Fibroblast of mammary gland (primary cell): ENCODE measurements at regions not wholly inside any gene's neighbourhood (a gene's known extent, or its start where the extent isn't known, plus 50 kb on each side); places are given as distances from the start of the nearest gene placed in this dataset.

Experiments
- DNase-seq: peaks from one replicate; pipeline ENCODE4 v3.0.0-alpha.2; 2010; ENCODE audit warnings: low read depth
- H3K4me3 ChIP-seq: 2 replicates; pipeline ENCODE4 v1.5.1; 2011; ENCODE audit warnings: low read depth, mild to moderate bottlenecking, low read length, moderate library complexity; ENCODE audit not compliant: control insufficient read depth
- TF ChIP-seq, protein P1 (sequence below): conservative IDR thresholded peaks from 2 replicates; pipeline ENCODE4 v1.5.1; 2011; ENCODE audit warnings: low read depth, low read length, inconsistent platforms; ENCODE audit not compliant: control insufficient read depth, insufficient read depth

DNA sequence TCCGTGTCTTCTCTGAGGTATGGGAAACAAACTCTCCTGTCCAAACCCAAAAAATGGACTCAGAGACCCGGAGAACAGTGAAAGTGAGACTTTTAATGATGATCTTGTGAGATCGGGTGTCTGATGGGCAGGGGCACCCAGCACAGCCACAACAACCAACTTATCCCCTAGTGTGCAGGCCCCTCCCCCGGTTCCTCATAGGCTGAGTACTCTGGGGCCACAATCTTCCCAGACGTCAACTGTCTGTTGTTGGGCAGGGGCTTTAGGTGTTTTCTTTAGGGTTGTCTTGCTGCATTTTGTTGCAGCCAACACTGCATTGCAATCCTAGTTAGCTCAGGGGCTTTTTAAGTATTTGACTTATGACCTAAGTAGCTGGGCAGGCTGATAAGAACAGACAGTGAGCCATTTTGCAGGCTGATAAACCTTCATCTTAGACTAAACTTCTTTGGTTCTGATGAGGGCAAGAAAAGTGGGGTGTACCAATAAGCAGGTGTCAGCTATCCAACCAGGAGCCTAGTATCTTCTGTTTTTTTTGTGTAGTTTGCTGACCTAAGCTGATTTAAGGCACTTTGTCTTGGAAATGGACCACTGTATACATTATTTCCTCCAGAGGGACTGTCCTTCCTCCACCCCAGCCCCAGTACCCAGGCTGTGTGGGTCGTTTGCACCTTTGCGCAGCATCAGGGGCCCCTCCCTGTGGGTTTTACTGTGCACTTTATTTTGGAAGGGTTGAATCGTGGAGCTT is 1323.6 kb downstream of the TBC1D22A start:
- no peak overlapping the region for H3K4me3 ChIP-seq
- no peak for DNase-seq
- TF ChIP-seq, protein P1, sequence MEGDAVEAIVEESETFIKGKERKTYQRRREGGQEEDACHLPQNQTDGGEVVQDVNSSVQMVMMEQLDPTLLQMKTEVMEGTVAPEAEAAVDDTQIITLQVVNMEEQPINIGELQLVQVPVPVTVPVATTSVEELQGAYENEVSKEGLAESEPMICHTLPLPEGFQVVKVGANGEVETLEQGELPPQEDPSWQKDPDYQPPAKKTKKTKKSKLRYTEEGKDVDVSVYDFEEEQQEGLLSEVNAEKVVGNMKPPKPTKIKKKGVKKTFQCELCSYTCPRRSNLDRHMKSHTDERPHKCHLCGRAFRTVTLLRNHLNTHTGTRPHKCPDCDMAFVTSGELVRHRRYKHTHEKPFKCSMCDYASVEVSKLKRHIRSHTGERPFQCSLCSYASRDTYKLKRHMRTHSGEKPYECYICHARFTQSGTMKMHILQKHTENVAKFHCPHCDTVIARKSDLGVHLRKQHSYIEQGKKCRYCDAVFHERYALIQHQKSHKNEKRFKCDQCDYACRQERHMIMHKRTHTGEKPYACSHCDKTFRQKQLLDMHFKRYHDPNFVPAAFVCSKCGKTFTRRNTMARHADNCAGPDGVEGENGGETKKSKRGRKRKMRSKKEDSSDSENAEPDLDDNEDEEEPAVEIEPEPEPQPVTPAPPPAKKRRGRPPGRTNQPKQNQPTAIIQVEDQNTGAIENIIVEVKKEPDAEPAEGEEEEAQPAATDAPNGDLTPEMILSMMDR, result no peak

DNA sequence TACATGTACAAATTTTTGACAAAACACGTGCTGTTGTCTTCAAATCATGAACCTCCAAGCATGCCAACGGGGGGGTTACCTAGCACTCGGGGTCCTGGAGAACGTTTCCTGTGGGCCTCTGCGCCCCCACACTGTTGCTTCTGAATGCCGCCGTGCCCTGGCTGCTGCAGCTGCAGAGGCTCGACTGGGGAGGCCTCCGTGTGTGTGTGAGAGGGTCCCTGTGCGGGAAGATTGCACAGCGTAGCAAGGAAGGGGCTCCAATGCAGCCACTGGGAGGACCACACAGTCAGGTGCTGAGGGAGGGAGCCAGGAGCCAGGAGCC is 1322.2 kb downstream of the TBC1D22A start:
- no peak for DNase-seq
- TF ChIP-seq, protein P1, result no peak
- H3K4me3 ChIP-seq, result no peak overlapping the region

DNA sequence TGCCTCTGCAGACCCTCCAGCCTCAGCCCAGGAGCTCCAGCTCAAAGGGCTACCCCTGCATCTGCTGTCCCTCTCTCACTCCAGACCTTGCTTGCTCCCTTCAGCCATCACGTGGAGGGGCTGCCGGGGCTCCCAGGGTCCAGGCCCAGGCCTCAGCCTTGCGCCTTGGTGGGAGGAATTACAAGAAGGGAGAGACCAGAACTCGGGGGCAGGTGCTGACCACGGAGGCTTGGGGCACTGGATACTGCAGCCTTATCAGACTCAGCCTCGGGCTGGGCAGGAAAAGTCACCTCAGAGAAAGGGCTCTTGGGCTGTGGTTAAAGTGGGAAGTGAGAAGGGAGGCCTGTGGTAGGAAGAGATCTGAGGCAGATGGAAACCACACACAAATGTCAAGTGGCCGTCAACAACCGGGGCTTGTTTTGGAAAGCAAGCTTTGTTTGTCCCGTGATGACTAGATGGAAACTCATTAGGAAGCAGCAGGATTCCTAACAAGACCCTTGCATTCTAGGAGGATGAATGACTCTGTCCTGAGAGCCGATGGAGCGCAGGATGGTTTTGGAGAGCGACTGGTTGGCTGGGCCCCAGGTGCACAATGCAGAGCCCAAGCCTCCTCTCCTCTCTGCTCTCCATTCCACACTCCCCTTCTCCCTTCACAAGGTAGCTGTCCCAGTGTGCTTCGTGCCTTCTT is 1321.7 kb downstream of the TBC1D22A start:
- TF ChIP-seq, protein P1, result no peak
- H3K4me3 ChIP-seq, result no peak overlapping the region
- DNase-seq, result no peak

DNA sequence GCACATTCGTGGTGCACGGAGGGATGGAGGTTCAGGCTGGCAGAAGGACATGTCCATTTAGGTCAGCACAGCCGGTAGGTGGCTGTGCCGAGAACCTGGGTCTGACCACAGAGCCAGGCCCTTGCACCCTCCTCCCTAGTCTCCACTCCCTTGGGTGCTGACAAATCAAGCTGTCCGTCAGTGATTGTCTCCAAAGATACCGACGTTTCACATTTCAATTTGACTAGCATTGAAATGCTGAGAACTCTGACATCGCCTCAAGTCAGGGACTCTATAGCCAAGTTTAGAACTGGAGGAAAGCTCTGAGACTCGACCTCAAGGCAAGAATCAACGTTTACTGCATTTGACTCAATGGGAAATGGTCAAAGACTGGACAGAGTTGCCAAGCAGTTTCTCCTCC is 1321.1 kb downstream of the TBC1D22A start:
- TF ChIP-seq, protein P1, result no peak
- no peak for DNase-seq
- H3K4me3 ChIP-seq, result no peak overlapping the region

DNA sequence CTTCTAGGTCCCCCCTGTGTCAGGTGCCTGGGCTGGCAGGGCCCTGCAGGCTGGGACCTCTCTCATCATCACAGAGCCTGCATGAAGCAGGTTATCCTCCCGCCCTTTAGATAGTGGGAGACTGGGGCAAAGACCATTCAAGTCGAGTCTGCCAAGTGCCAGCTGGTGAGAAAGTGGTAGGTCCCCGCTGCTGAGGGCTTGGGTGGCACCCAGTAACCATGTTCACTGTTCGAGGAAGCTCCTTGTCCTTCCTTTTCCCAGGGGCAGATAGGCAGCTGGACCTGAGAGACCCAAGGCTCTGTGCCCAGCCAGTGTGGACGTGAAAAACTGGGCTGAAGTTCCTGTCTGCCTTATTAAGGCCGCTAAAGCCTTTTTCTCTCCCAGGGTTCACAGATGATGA is 1319.8 kb downstream of the TBC1D22A start:
- H3K4me3 ChIP-seq, result no peak overlapping the region
- DNase-seq, result no peak

DNA sequence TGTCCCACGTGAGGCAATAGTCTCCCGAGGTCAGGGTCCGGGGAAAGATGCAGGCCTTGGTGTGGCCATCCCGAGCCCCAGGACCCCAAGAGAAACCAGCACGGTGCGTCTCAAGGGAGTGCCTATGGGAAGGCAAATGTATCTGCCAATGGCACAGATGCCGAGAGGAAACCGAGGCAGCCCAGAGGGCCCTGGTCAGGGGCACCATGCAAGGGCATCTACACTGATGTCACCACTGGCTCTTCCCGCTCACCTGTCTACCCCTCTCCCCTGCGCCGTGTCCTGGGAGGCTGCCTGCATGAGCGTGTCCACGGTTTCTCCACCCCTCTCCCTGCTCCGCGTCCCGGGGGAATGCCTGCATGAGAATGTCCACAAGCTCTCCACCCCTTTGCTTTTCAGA is 1318.8 kb downstream of the TBC1D22A start:
- H3K4me3 ChIP-seq, result no peak overlapping the region
- no peak for DNase-seq
- TF ChIP-seq, protein P1, result no peak

More for the DNA sequence above, 1319.8 kb downstream of the TBC1D22A start:
- TF ChIP-seq, protein P1, result no peak
